HG02885 (cell line): ENCODE measurements at regions not wholly inside any gene's neighbourhood (a gene's known extent, or its start where the extent isn't known, plus 50 kb on each side); places are given as distances from the start of the nearest gene placed in this dataset.

Experiments
- ATAC-seq: cut with Tn5 transposase; IDR thresholded peaks from one replicate; pipeline ENCODE4 v1.9.1; 2021; ENCODE audit warnings: mild to moderate bottlenecking; ENCODE audit not compliant: unreplicated experiment, poor library complexity

- no peak for ATAC-seq
Measured at GRCh38 chr2:67689186-67689585, 292.1 kb downstream of the ETAA1 start.

DNA sequence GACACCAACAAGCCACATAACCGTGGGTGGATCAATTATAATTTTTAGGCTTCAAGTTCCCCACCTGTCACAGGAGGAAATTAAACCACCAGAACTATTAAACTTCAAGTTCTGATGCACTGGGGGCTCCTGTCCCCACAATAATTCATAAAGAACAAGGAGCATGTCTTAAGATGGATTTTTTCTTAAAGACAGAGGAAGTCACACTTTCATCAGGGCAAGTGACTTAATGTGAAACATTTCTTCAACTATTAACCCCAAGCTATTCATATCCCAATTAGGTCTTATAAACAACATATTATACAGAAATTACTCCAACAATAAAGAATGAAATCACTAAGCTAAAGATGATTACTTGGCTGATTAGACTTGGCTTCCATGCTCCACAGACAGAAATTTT, 292.5 kb downstream of the ETAA1 start:
- ATAC-seq: no peak

DNA sequence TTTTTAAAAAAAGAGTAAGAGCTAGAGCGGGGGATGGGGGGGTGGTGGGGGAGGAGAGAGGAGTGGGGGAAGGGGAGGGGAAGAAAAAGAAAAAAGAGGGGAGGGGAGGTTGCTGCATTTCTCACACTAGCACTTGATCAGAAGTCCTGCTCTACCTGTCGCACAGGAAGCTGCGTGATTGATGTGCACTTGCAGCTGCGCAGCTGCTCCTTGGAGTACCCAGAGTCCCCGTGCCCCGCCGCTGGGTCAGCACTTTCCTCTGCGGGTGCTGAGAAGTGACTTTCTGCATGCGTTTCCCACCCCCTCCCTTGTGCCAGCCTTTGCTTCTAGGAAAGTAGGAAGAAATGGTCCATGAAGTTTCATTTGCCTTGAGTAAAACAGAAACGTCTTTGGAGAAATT, 297.3 kb downstream of the ETAA1 start:
- ATAC-seq: no peak

DNA sequence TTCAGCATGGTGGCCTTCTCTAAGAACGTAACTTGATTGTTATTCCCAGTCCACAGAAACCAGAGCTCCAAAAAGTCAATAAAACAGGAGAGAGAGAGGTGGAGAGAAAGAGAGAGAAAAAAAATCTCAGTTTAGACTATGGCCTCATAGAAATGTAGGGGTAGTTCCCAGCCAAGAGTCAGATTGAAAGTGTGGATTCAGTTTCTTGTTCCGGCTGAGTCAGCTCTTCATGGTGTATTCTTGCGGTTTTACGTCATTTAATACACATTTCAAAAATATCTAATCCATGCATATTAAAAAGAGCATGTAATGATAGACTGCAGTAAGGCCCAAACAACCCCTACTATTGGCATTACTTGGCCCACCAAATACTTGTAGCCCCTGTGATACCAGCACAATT, 303.9 kb downstream of the ETAA1 start:
- no peak for ATAC-seq

DNA sequence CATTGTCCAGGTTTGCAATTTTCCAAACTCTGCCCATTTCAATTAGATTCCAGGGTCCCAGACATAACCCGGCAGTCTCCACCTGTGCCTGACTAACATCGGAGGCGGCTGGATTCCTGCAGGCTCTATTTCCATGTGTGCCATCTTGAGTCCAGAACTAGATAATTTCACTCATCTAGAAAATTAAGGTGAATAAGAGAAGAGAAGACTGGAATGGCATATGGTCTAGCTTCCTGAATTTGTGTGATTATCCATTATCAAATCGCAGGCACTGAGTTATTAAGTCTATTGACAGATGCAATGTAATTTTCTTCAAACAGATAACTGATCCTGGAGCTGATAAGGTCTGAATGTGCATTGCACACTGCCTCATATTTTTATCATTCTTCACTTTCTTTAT, 305.2 kb downstream of the ETAA1 start:
- ATAC-seq: no peak

- no peak for ATAC-seq
Measured at GRCh38 chr2:67702937-67703336, 305.8 kb downstream of the ETAA1 start.

- no peak for ATAC-seq
Measured at GRCh38 chr2:67706082-67706481, 308.9 kb downstream of the ETAA1 start.

- no peak for ATAC-seq
Measured at GRCh38 chr2:67707896-67708295, 310.8 kb downstream of the ETAA1 start.

DNA sequence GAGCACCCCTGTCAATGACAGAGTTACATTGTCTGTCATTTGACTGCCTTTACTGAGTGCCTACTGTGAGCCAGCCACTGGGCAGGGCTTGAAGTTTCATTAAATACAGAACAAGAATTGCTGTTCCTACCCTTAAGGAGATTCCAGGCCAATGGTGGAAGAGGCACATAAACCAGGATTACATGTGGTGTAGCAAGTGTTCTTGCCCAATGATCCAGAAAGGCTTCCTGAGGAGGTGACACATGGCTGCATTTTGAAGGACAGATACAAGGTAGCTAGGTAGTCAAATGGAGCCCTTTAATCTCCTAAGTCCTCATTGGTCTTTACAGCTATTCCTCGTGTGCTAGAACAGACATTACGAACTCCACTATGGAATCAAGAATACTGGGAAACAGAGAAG, 312.7 kb downstream of the ETAA1 start:
- no peak for ATAC-seq

- ATAC-seq: no peak
Measured at GRCh38 chr2:67712484-67712883, 315.4 kb downstream of the ETAA1 start.

- ATAC-seq: no peak
Measured at GRCh38 chr2:67713376-67713775, 316.2 kb downstream of the ETAA1 start.

GRCh38 chr2:67716895-67717396, 319.8 kb downstream of the ETAA1 start:
- no peak for ATAC-seq

DNA sequence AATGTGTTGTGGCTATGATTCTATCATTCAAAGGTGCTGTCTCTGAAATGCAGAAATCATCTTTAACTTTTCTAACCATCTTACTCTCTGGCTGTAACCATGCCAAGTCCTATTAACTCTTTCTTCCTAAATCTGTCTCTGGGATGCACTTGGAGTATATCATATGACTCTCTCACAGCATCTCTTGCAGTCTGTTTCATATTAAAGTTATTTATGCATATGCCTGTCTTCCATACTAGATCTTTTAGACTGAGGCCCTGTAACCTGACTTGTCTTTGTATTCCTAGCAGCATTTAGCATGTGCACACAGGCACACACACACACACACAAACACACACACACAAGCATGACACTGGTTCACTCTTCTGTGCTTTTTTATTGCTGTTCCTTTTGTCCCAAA, 320.6 kb downstream of the ETAA1 start:
- ATAC-seq: no peak

DNA sequence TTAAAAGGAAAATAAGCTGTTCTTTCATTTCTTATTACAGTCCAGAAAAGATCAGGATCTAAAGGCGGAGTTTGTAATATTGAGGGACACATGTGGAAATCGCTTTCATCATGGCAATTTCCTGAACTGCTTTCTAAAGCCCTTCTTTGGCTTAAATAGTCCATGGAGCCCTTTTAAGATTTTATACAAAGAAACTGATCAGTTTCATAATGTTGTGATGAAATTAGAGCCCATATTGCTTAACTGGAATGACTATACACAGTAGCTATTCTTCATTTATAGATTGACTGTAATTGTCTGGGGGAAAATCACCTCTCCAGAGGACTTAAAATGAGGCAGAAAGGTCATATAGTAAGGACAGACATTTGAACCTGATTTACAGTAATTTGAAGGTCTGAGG, 322.2 kb downstream of the ETAA1 start:
- no peak for ATAC-seq

GRCh38 chr2:67721516-67721915, 324.4 kb downstream of the ETAA1 start:
- ATAC-seq: no peak

- ATAC-seq: no peak
Measured at GRCh38 chr2:67724261-67724660, 327.1 kb downstream of the ETAA1 start.

DNA sequence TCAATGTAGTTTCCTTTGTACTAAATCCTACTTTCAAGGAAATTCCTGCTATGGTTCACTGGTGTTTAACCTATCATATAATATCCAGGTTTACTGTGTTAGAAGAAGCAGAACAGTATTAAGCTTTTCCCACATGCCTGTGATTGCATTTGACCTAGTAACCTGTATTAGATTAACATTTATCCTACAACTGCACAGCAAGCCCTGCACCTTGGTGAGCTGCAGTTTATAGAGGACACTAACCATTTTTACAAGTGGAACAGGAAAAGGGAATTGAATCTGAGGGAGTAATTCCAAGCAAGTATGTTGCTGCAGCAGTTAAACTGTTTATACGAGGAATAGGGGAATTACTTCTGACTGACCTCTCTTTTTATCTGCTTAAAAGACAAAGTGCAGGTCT, 328.6 kb downstream of the ETAA1 start:
- ATAC-seq: no peak

- ATAC-seq: no peak
Measured at GRCh38 chr2:67726416-67726815, 329.3 kb downstream of the ETAA1 start.

DNA sequence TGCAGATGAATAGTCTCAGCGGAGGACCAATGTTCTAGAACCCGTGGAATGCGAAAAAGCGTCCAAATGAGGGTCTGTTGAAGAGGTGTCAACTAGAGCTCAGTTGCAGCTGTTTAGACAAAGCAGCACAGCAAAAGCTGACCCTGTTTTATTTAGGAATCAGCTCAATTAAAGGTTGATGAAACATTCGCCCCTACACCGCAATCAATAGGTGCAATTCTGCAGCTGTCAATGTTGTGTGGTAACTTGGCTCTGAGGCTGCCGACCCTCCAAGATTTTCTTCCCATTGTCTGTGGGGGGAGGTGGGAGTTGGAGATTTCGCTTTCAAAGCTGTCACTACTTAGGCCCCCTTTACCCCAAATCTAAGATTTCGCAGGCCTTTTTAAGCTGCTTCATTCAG, 330.0 kb downstream of the ETAA1 start:
- ATAC-seq: no peak

DNA sequence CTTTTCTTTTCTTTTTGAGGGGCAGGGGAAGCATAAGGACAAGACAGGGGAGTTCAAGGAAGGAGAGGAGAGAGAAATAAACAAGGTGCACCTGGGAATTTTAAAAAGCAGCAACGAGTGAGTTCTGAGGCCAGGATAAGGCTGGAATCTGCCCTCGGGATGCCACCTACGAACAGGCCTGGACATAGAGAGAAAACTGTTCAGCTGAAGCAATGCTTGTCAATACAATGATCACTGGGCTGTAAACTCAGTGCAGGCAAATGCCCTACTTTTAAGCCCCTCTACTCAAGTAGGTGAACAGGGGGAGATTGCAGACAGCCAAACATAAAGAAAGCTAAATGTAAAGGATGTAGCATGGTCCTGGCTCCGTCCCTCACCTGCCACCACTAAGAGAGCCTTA, 330.5 kb downstream of the ETAA1 start:
- no peak for ATAC-seq

DNA sequence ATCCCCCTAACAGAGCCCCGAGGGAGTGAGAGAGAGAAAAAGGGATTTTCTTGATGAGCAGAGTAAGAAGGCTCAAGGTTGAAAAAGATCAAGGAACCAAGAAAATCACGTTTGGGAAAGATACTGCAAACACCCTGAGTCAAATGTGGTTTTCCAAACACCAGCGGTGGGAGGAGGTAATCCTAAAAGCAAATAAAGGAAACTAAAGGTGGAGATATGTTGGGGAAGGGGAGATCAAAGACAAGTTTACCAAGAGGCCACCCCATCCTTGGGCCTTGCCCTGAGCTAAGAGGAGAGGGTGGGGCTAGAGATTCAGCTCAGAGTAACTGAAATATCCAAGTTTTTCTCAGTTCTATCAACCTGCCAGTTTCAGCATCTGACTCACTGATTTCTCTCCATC, 332.3 kb downstream of the ETAA1 start:
- no peak for ATAC-seq

DNA sequence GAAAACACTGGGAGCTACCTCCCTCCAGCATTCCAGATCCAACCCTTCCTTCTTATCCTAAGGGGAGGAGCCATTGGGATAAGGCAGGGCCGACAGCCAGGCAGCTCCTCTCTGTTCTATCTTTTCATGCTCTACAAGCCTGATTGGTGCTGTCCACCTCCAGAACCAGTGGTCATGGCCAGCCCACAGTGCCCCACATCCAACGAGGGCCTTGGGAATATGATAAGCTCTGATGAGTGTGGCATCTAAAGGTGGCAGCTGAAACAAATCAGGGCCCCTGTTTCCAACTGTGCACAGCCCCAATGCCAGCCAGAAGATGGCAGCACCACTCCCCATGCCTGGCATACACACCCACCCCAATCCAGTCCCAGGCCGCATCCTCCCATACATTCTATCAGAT, 329.3 kb downstream of the C1D start:
- peak; percentile 59 for ATAC-seq

DNA sequence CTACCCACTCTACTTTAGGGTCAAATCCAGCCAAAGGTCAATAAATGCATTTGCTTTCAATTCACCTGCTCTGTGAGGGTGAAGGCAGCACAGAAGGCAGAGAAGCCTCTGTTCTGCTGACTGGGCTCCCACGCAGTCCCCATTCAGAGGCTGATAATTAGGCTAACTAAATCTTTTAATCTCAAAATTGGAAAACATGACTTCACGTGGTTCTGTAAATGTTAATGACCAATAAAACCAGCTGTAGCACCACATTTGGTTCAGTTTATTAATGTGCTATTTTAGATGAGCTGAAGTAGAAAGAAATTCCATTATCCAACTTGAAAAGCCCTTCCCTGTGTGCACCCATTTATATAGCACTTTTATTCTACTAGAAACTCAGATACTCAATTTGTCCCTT, 310.6 kb downstream of the C1D start:
- ATAC-seq: no peak
